GM18499 (cell line): ENCODE measurements at regions not wholly inside any gene's neighbourhood (a gene's known extent, or its start where the extent isn't known, plus 50 kb on each side); places are given as distances from the start of the nearest gene placed in this dataset.

Experiments
- ATAC-seq: cut with Tn5 transposase; IDR thresholded peaks from one replicate; pipeline ENCODE4 v1.9.1; 2021; ENCODE audit warnings: moderate number of reproducible peaks; ENCODE audit not compliant: insufficient read depth, unreplicated experiment

GRCh38 chr5:74957029-74957784 is 91.0 kb upstream of the FAM169A start:
- ATAC-seq, result no peak

GRCh38 chr5:74956278-74956677 is 90.1 kb upstream of the FAM169A start:
- ATAC-seq, result no peak

DNA sequence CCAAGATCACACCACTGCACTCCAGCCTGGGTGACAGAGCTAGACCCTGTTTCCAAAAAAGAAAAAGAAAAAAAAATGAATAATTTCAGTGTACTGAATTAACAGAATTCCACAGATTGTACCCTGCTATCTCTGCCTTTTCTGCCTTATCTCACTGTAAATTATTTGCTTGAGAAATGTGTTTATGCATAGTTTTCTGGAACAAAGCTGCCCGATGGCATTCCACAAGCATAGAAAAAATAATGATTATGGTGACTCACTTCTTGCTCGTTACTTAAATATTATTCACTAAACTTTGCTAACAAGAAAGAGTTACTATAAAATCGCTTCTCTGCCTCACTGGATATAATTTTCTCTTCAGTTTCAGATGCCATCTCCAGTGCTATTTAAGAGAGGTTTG is 88.7 kb upstream of the FAM169A start:
- no peak for ATAC-seq

- no peak for ATAC-seq
Measured at GRCh38 chr5:74953937-74954720, 87.9 kb upstream of the FAM169A start.

DNA sequence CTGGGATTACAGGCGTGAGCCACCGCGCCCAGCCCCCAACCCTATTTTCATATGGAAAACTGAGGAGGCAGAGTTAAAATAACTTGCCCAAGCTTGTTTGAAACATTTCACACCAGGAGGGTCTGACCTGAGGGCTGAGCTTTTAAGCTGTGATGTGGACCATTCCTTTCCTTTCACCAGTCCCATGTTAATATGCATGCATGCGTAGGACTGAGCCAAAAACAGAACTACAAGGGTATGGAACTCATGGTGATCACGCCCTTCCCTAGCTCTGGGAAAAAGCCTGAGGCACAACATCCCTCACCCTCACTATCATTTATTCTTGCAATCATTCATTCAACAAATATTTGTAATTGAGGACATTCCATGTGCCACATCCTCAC is 87.4 kb upstream of the FAM169A start:
- ATAC-seq, result no peak

DNA sequence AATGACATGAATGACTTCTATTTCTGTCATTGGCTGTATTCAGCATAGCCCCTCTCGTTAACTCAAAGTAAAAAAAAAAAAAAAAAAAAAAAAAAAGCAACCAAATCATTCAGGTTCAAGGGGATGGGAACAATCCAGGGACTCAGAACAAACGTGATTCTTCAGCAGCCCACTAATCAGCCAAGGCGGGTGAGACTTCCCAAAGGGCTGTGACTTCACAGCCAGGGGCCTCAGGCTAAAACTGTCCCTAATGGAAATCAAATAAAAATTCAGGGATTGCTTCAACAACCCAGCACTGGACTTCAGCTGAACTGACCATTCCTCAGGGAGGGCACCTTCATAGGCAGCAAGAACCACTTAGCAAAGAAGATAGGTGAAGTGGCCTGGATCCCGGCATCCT is 86.2 kb upstream of the FAM169A start:
- no peak for ATAC-seq

DNA sequence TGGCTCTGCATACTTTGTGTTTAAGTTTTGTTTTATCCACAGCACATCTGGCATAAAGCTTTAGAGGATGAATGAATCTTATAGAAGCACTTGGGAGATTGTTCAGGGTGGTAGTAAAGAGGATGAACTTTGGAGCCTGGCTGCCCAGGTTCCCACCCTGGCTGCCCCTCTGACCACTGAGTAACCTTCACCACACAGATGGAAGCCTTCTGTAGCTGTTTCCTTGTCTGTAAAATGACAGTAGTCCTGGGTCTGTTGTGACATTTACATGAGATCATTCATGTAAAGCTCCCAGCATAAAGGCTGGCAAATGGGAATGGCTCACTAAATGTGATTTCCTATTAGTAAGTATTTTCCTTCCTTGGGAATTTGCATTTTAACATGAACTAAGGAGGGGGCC is 85.7 kb upstream of the FAM169A start:
- ATAC-seq, result no peak

- ATAC-seq, result no peak
Measured at GRCh38 chr5:74950836-74951515, 84.8 kb upstream of the FAM169A start.

GRCh38 chr5:74949976-74950375 is 83.8 kb upstream of the FAM169A start:
- no peak for ATAC-seq

DNA sequence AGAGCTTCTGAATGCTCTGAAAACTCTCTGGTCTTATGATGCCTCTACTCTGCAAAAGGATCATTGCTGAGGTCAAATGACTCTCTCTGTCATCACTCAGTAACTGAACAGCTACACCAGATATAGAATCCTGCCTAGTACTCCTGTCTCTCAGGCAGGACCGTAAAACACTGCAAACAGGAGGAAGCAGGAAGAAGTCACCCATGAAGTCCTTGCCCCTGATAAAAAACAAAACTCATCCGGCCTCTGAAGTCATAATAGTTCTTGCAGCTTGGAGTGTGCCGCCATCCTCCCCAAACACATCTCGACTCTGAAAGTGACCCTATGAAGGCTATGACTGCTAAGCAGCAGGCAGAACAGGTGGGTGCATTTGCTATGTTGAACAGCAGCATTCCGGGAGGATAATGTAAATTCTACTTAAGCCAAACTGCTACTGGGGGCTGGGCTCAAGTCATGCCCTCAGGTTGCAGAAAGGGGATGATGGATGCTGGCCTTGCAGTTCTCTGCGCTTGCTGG is 81.9 kb upstream of the FAM169A start:
- no peak for ATAC-seq

DNA sequence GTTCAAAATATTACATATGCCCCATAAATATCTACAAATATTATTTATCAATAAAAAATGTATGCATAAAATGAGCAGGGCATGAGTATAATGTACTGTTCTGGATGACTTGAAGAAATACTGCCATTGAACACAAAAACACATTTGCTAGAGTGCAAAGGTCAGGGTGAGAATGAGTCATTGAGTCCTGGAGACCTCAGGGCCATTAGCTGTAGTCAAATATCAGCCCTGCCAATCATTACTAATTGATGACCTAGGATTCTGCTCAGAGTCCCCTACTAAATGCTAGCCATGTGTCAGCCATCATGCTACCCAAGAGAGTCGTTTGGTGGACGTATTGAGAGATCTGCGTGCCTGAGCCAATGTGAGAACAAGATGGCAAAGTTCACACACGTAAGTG is 80.3 kb upstream of the FAM169A start:
- ATAC-seq, result no peak

DNA sequence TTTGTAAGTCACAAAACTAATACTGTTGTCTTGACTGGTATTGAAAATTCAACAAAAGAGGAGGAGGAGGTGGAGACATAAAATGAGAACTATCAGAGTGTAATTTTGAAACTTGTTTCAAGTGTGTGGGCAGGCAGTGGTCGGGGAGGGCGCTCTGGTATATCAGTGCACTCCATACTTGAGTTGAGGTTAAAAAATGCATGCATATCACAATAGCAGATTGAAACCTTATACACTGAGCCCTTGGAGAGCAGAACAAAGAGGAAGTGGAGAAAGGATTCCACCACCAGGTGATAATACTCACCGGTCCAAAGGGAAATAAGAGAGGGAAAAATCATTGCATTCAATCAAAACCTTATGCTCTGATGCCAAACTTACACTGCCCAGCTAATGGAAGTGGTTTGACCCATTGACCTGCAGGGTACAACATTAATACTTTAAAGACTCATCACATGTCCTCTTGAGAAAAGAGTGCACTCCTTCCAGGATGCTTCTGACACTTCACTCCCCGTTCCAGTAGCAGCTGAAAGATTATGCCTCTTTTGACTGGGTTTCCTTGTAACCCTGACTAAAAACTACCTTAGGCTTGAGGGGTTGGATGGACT is 79.5 kb upstream of the FAM169A start:
- peak; percentile 80 for ATAC-seq

GRCh38 chr5:74943905-74944304 is 77.7 kb upstream of the FAM169A start:
- ATAC-seq, result no peak

- no peak for ATAC-seq
Measured at GRCh38 chr5:74942622-74943286, 76.6 kb upstream of the FAM169A start.

GRCh38 chr5:74940782-74941353 is 74.7 kb upstream of the FAM169A start:
- no peak for ATAC-seq

DNA sequence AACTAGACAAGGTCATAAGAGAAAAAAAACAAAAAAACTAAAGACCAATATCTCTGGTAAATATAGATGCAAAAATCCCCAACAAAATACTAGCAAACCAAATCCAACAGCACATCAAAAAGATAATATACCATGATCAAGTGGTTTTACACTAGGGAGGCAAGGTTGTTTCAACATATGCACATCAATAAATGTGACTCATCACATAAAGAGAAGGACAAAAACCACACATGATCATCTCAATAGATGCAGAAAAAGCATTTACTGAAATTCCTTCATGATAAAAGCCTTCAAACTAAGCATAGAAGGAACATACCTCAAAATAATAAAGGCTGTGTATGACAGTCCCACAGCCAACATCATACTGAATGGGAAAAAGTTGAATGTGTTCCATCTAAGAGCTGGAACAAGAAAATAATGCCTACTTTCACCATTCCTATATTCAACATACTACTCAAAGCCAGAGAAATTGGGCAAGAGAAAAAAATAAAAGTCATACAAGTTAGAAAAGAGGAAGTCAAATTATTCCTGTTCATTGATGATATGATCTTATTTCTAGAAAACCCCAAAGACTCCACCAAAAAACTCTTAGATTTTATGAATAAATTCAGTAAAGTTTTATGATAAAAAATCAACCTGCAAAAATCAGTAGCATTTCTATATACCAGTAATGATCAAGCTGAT is 72.2 kb upstream of the FAM169A start:
- ATAC-seq, result no peak

- no peak for ATAC-seq
Measured at GRCh38 chr5:74935752-74936091, 69.5 kb upstream of the FAM169A start.

DNA sequence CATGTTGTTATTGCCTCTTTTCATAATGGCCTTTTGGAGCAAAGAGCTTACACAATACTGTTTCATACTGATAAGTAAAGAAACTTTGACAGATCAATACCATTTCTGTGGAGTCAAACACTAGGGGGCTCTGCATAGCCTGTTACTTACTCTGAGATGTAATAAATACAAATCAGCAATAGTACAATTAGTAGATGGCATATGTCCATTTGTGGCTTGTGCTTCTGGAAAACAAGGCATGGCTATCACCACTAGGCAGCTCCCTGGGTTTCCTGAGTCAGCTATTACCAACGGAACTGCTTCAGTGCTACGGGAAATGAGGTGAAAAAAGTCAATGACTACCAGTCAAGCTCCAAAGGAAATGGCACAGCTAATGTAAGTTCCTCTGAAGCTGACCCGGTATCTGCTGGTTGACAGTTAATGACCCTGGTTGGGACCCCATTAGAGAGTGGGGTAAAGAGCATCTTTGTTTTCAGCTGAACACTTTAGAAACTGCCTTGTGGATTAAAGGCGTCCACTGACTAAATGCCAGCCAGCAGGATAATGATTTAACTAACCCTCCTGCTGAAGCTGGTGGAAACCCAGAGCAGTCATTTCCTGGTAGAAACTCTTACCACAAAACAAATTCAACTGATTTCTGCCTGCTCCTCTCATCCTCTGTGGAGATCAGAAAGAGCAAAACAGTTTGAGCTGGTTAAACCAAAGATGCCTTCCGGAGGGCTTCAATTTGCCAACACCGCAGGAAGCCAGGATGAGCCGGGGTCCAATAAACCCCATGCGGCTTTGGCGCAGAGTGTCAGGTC is 69.0 kb upstream of the FAM169A start:
- ATAC-seq, result no peak

GRCh38 chr5:74927336-74927735 is 61.1 kb upstream of the FAM169A start:
- ATAC-seq, result no peak
